ENCODE measurements at regions not wholly inside any gene's neighbourhood (a gene's known extent, or its start where the extent isn't known, plus 50 kb on each side); places are given as distances from the start of the nearest gene placed in this dataset.

- no peak for TF ChIP-seq CTCF (IDR thresholded peaks at IDR 0.05; ENCODE audit: poor library complexity)
- no peak for TF ChIP-seq EZH2 (IDR thresholded peaks at IDR 0.05; ENCODE audit: borderline replicate concordance)
- TF ChIP-seq EZH2phosphoT487 (IDR thresholded peaks at IDR 0.05; ENCODE audit: low read depth, severe bottlenecking, unreplicated experiment): no peak
- Histone ChIP-seq H3K9me2 (replicated peaks; ENCODE audit: insufficient read depth) (no peaks in the 10 kb centered on the region), H3K79me2 (no peaks in the 10 kb centered on the region), H3K27ac (no peak overlapping the region), H3K9me3 (ENCODE audit: low read depth) (no peaks in the 10 kb centered on the region), H3K4me2 (no peak overlapping the region), H3K4me3 (no peak overlapping the region), H2AFZ (no peak overlapping the region), H3K4me1 (ENCODE audit: insufficient read depth) (peaks cover 4% of the 10 kb centered on the region), H3K36me3 (replicated peaks; ENCODE audit: insufficient read depth, low read depth) (no peaks in the 10 kb centered on the region), H4K20me1 (ENCODE audit: insufficient read depth, poor library complexity, severe bottlenecking) (no peaks in the 10 kb centered on the region), H3K27me3 (no peaks in the 10 kb centered on the region)
- no peak for DNase-seq (ENCODE audit: low spot score)
- WGBS (ENCODE audit: low lambda C conversion rate, missing lambda C conversion rate): 54% methylated on average over 8 of the region's 8 CpGs
These were observed 96.5 kb upstream of the FAM20C start for GRCh38 chr7:95863-96260.

GRCh38 chr7:96861-97260 is 95.5 kb upstream of the FAM20C start:
- H3K79me2 ChIP-seq: no peaks in the 10 kb centered on the region
- no peak overlapping the region for H3K4me2 ChIP-seq
- H3K4me1 ChIP-seq (ENCODE audit: insufficient read depth): no peaks in the 10 kb centered on the region
- DNase-seq (ENCODE audit: low spot score): no peak
- H3K36me3 ChIP-seq (replicated peaks; ENCODE audit: insufficient read depth, low read depth): no peaks in the 10 kb centered on the region
- TF ChIP-seq CTCF (IDR thresholded peaks at IDR 0.05; ENCODE audit: poor library complexity) (no peak), EZH2 (IDR thresholded peaks at IDR 0.05; ENCODE audit: borderline replicate concordance) (no peak), EZH2phosphoT487 (IDR thresholded peaks at IDR 0.05; ENCODE audit: low read depth, severe bottlenecking, unreplicated experiment) (no peak)
- 70% methylated on average over 6 of the region's 6 CpGs for WGBS (ENCODE audit: low lambda C conversion rate, missing lambda C conversion rate)
- H3K4me3 ChIP-seq: no peak overlapping the region
- no peaks in the 10 kb centered on the region for H3K9me2 ChIP-seq (replicated peaks; ENCODE audit: insufficient read depth)
- H3K27ac ChIP-seq: no peak overlapping the region
- H2AFZ ChIP-seq: no peak overlapping the region
- no peaks in the 10 kb centered on the region for H3K9me3 ChIP-seq (ENCODE audit: low read depth)
- H4K20me1 ChIP-seq (ENCODE audit: insufficient read depth, poor library complexity, severe bottlenecking): no peaks in the 10 kb centered on the region
- no peaks in the 10 kb centered on the region for H3K27me3 ChIP-seq

DNA sequence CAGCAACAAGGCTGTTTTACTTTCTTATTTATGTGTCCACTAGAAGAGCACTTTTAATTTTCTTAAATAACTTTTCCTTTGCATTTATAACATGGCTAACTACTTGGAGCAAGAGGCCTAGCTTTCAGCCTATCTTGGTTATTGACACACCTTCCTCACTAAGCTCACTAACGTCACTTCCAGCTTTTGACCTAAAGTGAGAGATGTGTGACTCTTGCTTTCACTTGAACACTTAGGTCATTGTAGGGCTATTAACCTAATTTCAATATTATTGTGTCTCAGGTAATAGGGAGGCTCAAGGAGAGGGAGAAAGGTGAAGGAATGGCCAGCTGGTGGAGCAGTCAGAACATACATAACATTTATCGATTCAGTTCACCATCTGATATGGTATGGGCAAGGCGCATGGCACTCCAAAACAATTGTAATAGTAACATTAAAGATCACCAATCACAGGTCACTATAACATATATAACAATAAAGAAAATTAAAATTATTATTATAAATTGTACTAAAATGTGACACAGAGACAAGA is 95.0 kb upstream of the FAM20C start:
- Histone ChIP-seq H3K9me2 (replicated peaks; ENCODE audit: insufficient read depth) (no peaks in the 10 kb centered on the region), H3K4me2 (no peak overlapping the region), H4K20me1 (ENCODE audit: insufficient read depth, poor library complexity, severe bottlenecking) (no peaks in the 10 kb centered on the region), H3K79me2 (no peaks in the 10 kb centered on the region), H3K36me3 (replicated peaks; ENCODE audit: insufficient read depth, low read depth) (no peaks in the 10 kb centered on the region), H3K9me3 (ENCODE audit: low read depth) (no peaks in the 10 kb centered on the region), H2AFZ (no peak overlapping the region), H3K27ac (no peak overlapping the region), H3K27me3 (no peaks in the 10 kb centered on the region), H3K4me3 (no peak overlapping the region), H3K4me1 (ENCODE audit: insufficient read depth) (no peaks in the 10 kb centered on the region)
- TF ChIP-seq EZH2 (IDR thresholded peaks at IDR 0.05; ENCODE audit: borderline replicate concordance) (no peak), CTCF (IDR thresholded peaks at IDR 0.05; ENCODE audit: poor library complexity) (no peak), EZH2phosphoT487 (IDR thresholded peaks at IDR 0.05; ENCODE audit: low read depth, severe bottlenecking, unreplicated experiment) (no peak)
- WGBS (ENCODE audit: low lambda C conversion rate, missing lambda C conversion rate): 83% methylated on average over 3 of the region's 3 CpGs
- DNase-seq (ENCODE audit: low spot score): no peak

Data from hepatocyte (in vitro differentiated cells).